ENCODE measurements at regions not wholly inside any gene's neighbourhood (a gene's known extent, or its start where the extent isn't known, plus 50 kb on each side); places are given as distances from the start of the nearest gene placed in this dataset.

DNA sequence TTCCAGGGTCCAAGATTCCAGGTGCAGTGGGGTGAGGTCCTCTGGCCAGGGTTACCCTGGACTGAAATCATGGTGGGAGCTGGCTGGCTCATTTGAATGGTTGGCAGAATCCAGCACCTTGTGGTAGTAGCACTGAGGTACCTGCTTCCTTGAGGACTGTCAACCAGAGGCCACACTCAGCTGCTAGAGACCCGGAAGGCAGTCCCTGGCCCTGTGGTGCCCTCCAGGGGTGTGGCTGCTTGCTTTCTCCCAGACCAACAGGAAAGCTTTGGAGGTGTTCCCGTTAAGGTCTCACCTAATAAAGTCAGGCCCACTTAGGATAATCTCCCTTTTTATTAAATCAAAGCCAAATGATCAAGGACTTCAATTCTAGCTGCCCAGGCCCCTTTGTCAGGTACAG is 107.7 kb upstream of the GDF10 start:
- Histone ChIP-seq H3K36me3 (replicated peaks in 1 of 2; ENCODE audit: control extremely low read depth in 1 of 2, control insufficient read depth in 1 of 2, extremely low read depth in 1 of 2, insufficient read depth in 2 of 2, low read length in 1 of 2) (no peaks in the 10 kb centered on the region), H3K9ac (ENCODE audit: low read length) (no peak overlapping the region), H3K4me2 (replicated peaks; ENCODE audit: low read depth, low read length, poor library complexity, severe bottlenecking) (no peak overlapping the region), H3K79me2 (ENCODE audit: control insufficient read depth, insufficient read depth, low read length) (no peaks in the 10 kb centered on the region), H3K27me3 (replicated peaks in 1 of 4; ENCODE audit: control extremely low read depth in 1 of 4, control insufficient read depth in 3 of 4, insufficient read depth in 4 of 4, low read length in 3 of 4) (no peaks in the 10 kb centered on the region), H3K9me3 (ENCODE audit: control extremely low read depth in 1 of 3, control insufficient read depth in 2 of 3, insufficient read depth in 1 of 3, low read length in 2 of 3) (no peaks in the 10 kb centered on the region), H4K20me1 (ENCODE audit: control insufficient read depth, insufficient read depth, low read length, poor library complexity, severe bottlenecking) (no peaks in the 10 kb centered on the region), H2AFZ (ENCODE audit: insufficient read depth, low read depth, low read length, poor library complexity, severe bottlenecking) (no peak overlapping the region), H3K4me3 (ENCODE audit: control extremely low read depth in 1 of 5, extremely low read depth in 1 of 5, insufficient read depth in 1 of 5, low read depth in 2 of 5, low read length in 4 of 5) (no peak overlapping the region), H3K27ac (ENCODE audit: low read length in 2 of 2) (no peak overlapping the region), H3K4me1 (ENCODE audit: control insufficient read depth in 2 of 2, insufficient read depth in 2 of 2, low read length in 2 of 2) (no peaks in the 10 kb centered on the region)
- no peak for TF ChIP-seq EZH2 (IDR thresholded peaks at IDR 0.05; ENCODE audit: borderline replicate concordance, insufficient read depth, low read depth, low read length, poor library complexity, severe bottlenecking)
- TF ChIP-seq, protein P1, sequence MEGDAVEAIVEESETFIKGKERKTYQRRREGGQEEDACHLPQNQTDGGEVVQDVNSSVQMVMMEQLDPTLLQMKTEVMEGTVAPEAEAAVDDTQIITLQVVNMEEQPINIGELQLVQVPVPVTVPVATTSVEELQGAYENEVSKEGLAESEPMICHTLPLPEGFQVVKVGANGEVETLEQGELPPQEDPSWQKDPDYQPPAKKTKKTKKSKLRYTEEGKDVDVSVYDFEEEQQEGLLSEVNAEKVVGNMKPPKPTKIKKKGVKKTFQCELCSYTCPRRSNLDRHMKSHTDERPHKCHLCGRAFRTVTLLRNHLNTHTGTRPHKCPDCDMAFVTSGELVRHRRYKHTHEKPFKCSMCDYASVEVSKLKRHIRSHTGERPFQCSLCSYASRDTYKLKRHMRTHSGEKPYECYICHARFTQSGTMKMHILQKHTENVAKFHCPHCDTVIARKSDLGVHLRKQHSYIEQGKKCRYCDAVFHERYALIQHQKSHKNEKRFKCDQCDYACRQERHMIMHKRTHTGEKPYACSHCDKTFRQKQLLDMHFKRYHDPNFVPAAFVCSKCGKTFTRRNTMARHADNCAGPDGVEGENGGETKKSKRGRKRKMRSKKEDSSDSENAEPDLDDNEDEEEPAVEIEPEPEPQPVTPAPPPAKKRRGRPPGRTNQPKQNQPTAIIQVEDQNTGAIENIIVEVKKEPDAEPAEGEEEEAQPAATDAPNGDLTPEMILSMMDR (IDR thresholded peaks at IDR 0.05), result no peak
- no peak for ATAC-seq (ENCODE audit: low read depth)
- Mint-ChIP-seq H3K27ac (no peak overlapping the region), H3K4me3 (no peak overlapping the region), H3K27me3 (peaks cover 10% of the 10 kb centered on the region), H3K4me1 (no peaks in the 10 kb centered on the region), H3K9me3 (ENCODE audit: insufficient read depth) (no peaks in the 10 kb centered on the region)
- POLR2A ChIA-PET, result no interaction called here
- intact Hi-C loops (cut with micrococcal nuclease), result no loop called here
- 95% methylated on average over 2 of the region's 2 CpGs for WGBS (ENCODE audit: insufficient coverage)
- DNase-seq, result no peak
- CTCF ChIA-PET, result no interaction called here

DNA sequence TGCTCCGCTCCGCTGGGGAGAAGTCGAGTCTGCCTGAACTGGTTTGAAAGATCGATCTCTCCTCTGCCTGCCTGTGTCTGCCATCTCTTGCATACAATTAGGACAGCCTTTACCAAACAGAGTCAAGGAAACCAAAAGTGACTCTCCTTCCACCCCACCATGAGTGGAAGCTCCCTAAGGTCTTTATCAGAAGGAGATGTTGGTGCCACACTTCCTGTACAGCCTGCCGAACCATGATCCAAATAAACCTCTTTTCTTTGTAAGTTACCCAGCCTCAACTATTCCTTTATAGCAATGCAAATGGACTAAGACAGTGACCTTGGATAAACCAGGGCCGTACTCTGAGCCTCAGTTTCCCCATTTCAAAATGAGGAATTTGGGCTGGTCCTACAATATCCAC is 106.3 kb upstream of the GDF10 start:
- ATAC-seq (ENCODE audit: low read depth) (no peak), DNase-seq (no peak)
- H3K4me3 ChIP-seq (ENCODE audit: control extremely low read depth in 1 of 5, extremely low read depth in 1 of 5, insufficient read depth in 1 of 5, low read depth in 2 of 5, low read length in 4 of 5), result no peak overlapping the region
- no peaks in the 10 kb centered on the region for H3K36me3 ChIP-seq (replicated peaks in 1 of 2; ENCODE audit: control extremely low read depth in 1 of 2, control insufficient read depth in 1 of 2, extremely low read depth in 1 of 2, insufficient read depth in 2 of 2, low read length in 1 of 2)
- H3K4me2 ChIP-seq (replicated peaks; ENCODE audit: low read depth, low read length, poor library complexity, severe bottlenecking), result no peak overlapping the region
- no peak overlapping the region for H3K27ac ChIP-seq (ENCODE audit: low read length in 2 of 2)
- ChIA-PET POLR2A (no interaction called here), CTCF (no interaction called here)
- H3K9ac ChIP-seq (ENCODE audit: low read length), result no peak overlapping the region
- Mint-ChIP-seq H3K4me3 (no peak overlapping the region), H3K4me1 (no peaks in the 10 kb centered on the region), H3K27me3 (peaks cover 10% of the 10 kb centered on the region), H3K27ac (no peak overlapping the region), H3K9me3 (ENCODE audit: insufficient read depth) (no peaks in the 10 kb centered on the region)
- H3K79me2 ChIP-seq (ENCODE audit: control insufficient read depth, insufficient read depth, low read length), result no peaks in the 10 kb centered on the region
- 86% methylated on average over 6 of the region's 6 CpGs for WGBS (ENCODE audit: insufficient coverage)
- intact Hi-C loops (cut with micrococcal nuclease), result no loop called here
- H3K9me3 ChIP-seq (ENCODE audit: control extremely low read depth in 1 of 3, control insufficient read depth in 2 of 3, insufficient read depth in 1 of 3, low read length in 2 of 3), result no peaks in the 10 kb centered on the region
- no peak overlapping the region for H2AFZ ChIP-seq (ENCODE audit: insufficient read depth, low read depth, low read length, poor library complexity, severe bottlenecking)
- TF ChIP-seq EZH2 (IDR thresholded peaks at IDR 0.05; ENCODE audit: borderline replicate concordance, insufficient read depth, low read depth, low read length, poor library complexity, severe bottlenecking), result no peak
- TF ChIP-seq, protein P1 (IDR thresholded peaks at IDR 0.05), result no peak
- H4K20me1 ChIP-seq (ENCODE audit: control insufficient read depth, insufficient read depth, low read length, poor library complexity, severe bottlenecking), result no peaks in the 10 kb centered on the region
- no peaks in the 10 kb centered on the region for H3K4me1 ChIP-seq (ENCODE audit: control insufficient read depth in 2 of 2, insufficient read depth in 2 of 2, low read length in 2 of 2)
- no peaks in the 10 kb centered on the region for H3K27me3 ChIP-seq (replicated peaks in 1 of 4; ENCODE audit: control extremely low read depth in 1 of 4, control insufficient read depth in 3 of 4, insufficient read depth in 4 of 4, low read length in 3 of 4)
